NCI-H82 treated with DMSO at 0.1 percent for 48 hours (cell line): ENCODE measurements at regions not wholly inside any gene's neighbourhood (a gene's known extent, or its start where the extent isn't known, plus 50 kb on each side); places are given as distances from the start of the nearest gene placed in this dataset.

Experiments
- DNase-seq: peaks from one replicate; lab custom pipeline; 2025; ENCODE audit not compliant: unreplicated experiment; lab: John Stamatoyannopoulos, UW

GRCh38 chr15:100783291-100783690 is 96.3 kb upstream of the ALDH1A3 start:
- no peak for DNase-seq

GRCh38 chr15:100783760-100784492 is 95.7 kb upstream of the ALDH1A3 start:
- no peak for DNase-seq

- no peak for DNase-seq
Observed at GRCh38 chr15:100784493-100785180, 95.0 kb upstream of the ALDH1A3 start.

- no peak for DNase-seq
Observed at GRCh38 chr15:100785181-100786138, 94.2 kb upstream of the ALDH1A3 start.

GRCh38 chr15:100786139-100786531 is 93.5 kb upstream of the ALDH1A3 start:
- no peak for DNase-seq

GRCh38 chr15:100786901-100787566 is 92.6 kb upstream of the ALDH1A3 start:
- no peak for DNase-seq

- no peak for DNase-seq
Observed at GRCh38 chr15:100787567-100788417, 91.8 kb upstream of the ALDH1A3 start.

GRCh38 chr15:100788418-100789105 is 91.1 kb upstream of the ALDH1A3 start:
- no peak for DNase-seq

- DNase-seq = no peak
Observed at GRCh38 chr15:100790786-100791265, 88.8 kb upstream of the ALDH1A3 start.

GRCh38 chr15:100794008-100794407 is 85.6 kb upstream of the ALDH1A3 start:
- DNase-seq = no peak

- DNase-seq = no peak
Observed at GRCh38 chr15:100801256-100801900, 78.3 kb upstream of the ALDH1A3 start.

GRCh38 chr15:100802421-100803170 is 77.0 kb upstream of the ALDH1A3 start:
- no peak for DNase-seq

GRCh38 chr15:100803171-100803440 is 76.5 kb upstream of the ALDH1A3 start:
- no peak for DNase-seq

GRCh38 chr15:100806157-100806556 is 73.5 kb upstream of the ALDH1A3 start:
- DNase-seq = no peak

- no peak for DNase-seq
Observed at GRCh38 chr15:100807028-100807427, 72.6 kb upstream of the ALDH1A3 start.

- no peak for DNase-seq
Observed at GRCh38 chr15:100808691-100809090, 70.9 kb upstream of the ALDH1A3 start.

GRCh38 chr15:100809151-100809550 is 70.5 kb upstream of the ALDH1A3 start:
- DNase-seq = no peak

GRCh38 chr15:100809587-100809986 is 70.0 kb upstream of the ALDH1A3 start:
- DNase-seq = no peak
